WTC11 (cell line): ENCODE measurements at regions not wholly inside any gene's neighbourhood (a gene's known extent, or its start where the extent isn't known, plus 50 kb on each side); places are given as distances from the start of the nearest gene placed in this dataset.

Experiments used
- ATAC-seq: fragments of 200-7000 bp; cut with Tn5 transposase; 2 replicates; pipeline ENCODE4 v1.10.0; 2021; ENCODE audit warnings: mild to moderate bottlenecking, moderate library complexity
- CTCF ChIA-PET: fragments of 300-600 bp; sonication (Branson Sonifier 250); formaldehyde crosslinking; loops from one replicate; lab custom pipeline; 2021; ENCODE audit warnings: antibody characterized with exemption; lab: Charles Lee
- POLR2A ChIA-PET: fragments of 350-600 bp; sonication (Branson Sonifier 250); formaldehyde crosslinking; loops from one replicate; lab custom pipeline; 2021; ENCODE audit warnings: antibody characterized with exemption; lab: Charles Lee
- DNase-seq: peaks from one replicate; pipeline ENCODE4 v3.0.0; 2021; ENCODE audit warnings: low spot score
- H3K27ac Mint-ChIP-seq: 2 replicates; pipeline ENCODE4 v1.8.0; 2021; ENCODE audit warnings: mixed read lengths
- H3K27me3 Mint-ChIP-seq: 2 replicates; pipeline ENCODE4 v1.8.0; 2021; ENCODE audit warnings: low read depth, mild to moderate bottlenecking, moderate library complexity, mixed read lengths
- H3K36me3 Mint-ChIP-seq: 2 replicates; pipeline ENCODE4 v1.8.0; 2021; ENCODE audit warnings: mixed read lengths
- H3K4me1 Mint-ChIP-seq: 2 replicates; pipeline ENCODE4 v1.8.0; 2022; ENCODE audit warnings: mixed read lengths
- H3K4me3 Mint-ChIP-seq: 2 replicates; pipeline ENCODE4 v1.8.0; 2021; ENCODE audit warnings: mild to moderate bottlenecking, moderate library complexity, mixed read lengths
- H3K9me3 Mint-ChIP-seq: 2 replicates; pipeline ENCODE4 v1.8.0; 2021; ENCODE audit warnings: mixed read lengths
- AFF4 ChIP-seq: sonication (generic); formaldehyde crosslinking; IDR thresholded peaks from 2 replicates; pipeline ENCODE4 v1.8.1; 2023; ENCODE audit warnings: mild to moderate bottlenecking, missing genetic modification reagents, borderline replicate concordance
- ARID4B ChIP-seq: sonication (generic); formaldehyde crosslinking; IDR thresholded peaks from 2 replicates; pipeline ENCODE4 v1.8.0; 2023; ENCODE audit warnings: missing genetic modification reagents, mild to moderate bottlenecking, borderline replicate concordance
- ATF1 ChIP-seq: sonication (generic); formaldehyde crosslinking; IDR thresholded peaks from 2 replicates; pipeline ENCODE4 v1.8.1; 2023; ENCODE audit warnings: mild to moderate bottlenecking, moderate library complexity, missing genetic modification reagents
- ELF4 ChIP-seq: sonication (generic); formaldehyde crosslinking; IDR thresholded peaks from 2 replicates; pipeline ENCODE4 v1.8.1; 2022; ENCODE audit warnings: low read depth, mild to moderate bottlenecking, moderate library complexity, missing genetic modification reagents
- NR2C2 ChIP-seq: sonication (generic); formaldehyde crosslinking; IDR thresholded peaks from 2 replicates; pipeline ENCODE4 v1.8.0; 2022; ENCODE audit warnings: mild to moderate bottlenecking, missing genetic modification reagents
- PRRX2 ChIP-seq: fragments of 250-450 bp; sonication (Bioruptor Pico); IDR thresholded peaks from 2 replicates; pipeline ENCODE4 v1.8.0; 2021; ENCODE audit warnings: mild to moderate bottlenecking
- SMAD3 ChIP-seq: sonication (generic); formaldehyde crosslinking; IDR thresholded peaks from 2 replicates; pipeline ENCODE4 v1.8.0; 2022; ENCODE audit warnings: missing genetic modification reagents, mild to moderate bottlenecking, borderline replicate concordance
- TCF7 ChIP-seq: sonication (generic); formaldehyde crosslinking; IDR thresholded peaks from 2 replicates; pipeline ENCODE4 v1.8.0; 2022; ENCODE audit warnings: mild to moderate bottlenecking, low read depth, missing genetic modification reagents, moderate library complexity
- ZNF121 ChIP-seq: sonication (generic); formaldehyde crosslinking; IDR thresholded peaks from 2 replicates; pipeline ENCODE4 v1.8.0; 2023; ENCODE audit warnings: missing genetic modification reagents
- ZNF317 ChIP-seq: sonication (generic); formaldehyde crosslinking; IDR thresholded peaks from 2 replicates; pipeline ENCODE4 v1.8.1; 2023; ENCODE audit warnings: low read depth, mild to moderate bottlenecking, moderate library complexity, missing genetic modification reagents, borderline replicate concordance
- ZNF671 ChIP-seq: fragments of 250-450 bp; sonication (Bioruptor Pico); IDR thresholded peaks from 2 replicates; pipeline ENCODE4 v1.8.0; 2021; ENCODE audit warnings: mild to moderate bottlenecking
- TF ChIP-seq, protein P1 (sequence below): fragments of 200-600 bp; IDR thresholded peaks from 2 replicates; pipeline ENCODE4 v1.8.0; 2022; ENCODE audit warnings: antibody characterized with exemption
- TF ChIP-seq, protein P2 (sequence below): sonication (generic); formaldehyde crosslinking; IDR thresholded peaks from 2 replicates; pipeline ENCODE4 v1.8.0; 2022; ENCODE audit warnings: mild to moderate bottlenecking, missing genetic modification reagents

DNA sequence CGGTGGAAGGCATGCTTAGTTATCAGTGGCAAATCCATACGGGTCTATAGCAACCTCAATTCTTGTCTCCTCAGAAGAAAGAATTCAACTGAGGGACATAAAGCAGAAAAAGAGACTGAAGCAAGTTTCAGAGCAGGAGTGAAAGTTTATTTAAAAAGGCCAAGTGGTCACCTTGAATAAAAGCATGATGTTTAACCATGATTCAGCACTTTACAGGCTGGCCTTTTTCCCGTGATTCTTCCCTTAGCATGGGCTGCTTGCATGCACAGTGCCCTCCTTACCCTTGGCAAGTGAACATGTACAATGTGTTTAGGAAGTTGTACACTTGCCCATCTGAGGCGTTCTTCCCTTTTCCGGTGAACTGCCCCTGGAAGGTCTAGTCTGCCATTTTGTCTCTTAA lies 225.3 kb downstream of the ATP23 start (continued):
- no peak for TF ChIP-seq ZNF671 (CRISPR knock-in tag)
- no peak for TF ChIP-seq ELF4 (CRISPR knock-in tag)
- TF ChIP-seq TCF7 (CRISPR knock-in tag), result no peak
- TF ChIP-seq NR2C2 (CRISPR knock-in tag), result no peak
- TF ChIP-seq, all 79 proteins: peak for 0

- CTCF ChIA-PET, result interaction anchor here (1.5 kb wide), 1 partner anchor 9 kb away, joined by 9 read pairs; no protein-coding TSS in a partner anchor
- DNase-seq (no peak), ATAC-seq (no peak)
- H3K9me3 Mint-ChIP-seq, result peaks cover 3% of the 10 kb centered on the region; the same call in 1 of the 2 replicates
- H3K27ac Mint-ChIP-seq, result no peak overlapping the region
- TF ChIP-seq, protein P1, sequence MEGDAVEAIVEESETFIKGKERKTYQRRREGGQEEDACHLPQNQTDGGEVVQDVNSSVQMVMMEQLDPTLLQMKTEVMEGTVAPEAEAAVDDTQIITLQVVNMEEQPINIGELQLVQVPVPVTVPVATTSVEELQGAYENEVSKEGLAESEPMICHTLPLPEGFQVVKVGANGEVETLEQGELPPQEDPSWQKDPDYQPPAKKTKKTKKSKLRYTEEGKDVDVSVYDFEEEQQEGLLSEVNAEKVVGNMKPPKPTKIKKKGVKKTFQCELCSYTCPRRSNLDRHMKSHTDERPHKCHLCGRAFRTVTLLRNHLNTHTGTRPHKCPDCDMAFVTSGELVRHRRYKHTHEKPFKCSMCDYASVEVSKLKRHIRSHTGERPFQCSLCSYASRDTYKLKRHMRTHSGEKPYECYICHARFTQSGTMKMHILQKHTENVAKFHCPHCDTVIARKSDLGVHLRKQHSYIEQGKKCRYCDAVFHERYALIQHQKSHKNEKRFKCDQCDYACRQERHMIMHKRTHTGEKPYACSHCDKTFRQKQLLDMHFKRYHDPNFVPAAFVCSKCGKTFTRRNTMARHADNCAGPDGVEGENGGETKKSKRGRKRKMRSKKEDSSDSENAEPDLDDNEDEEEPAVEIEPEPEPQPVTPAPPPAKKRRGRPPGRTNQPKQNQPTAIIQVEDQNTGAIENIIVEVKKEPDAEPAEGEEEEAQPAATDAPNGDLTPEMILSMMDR, result no peak
- no peak for TF ChIP-seq PRRX2 (CRISPR knock-in tag)
- TF ChIP-seq ZNF317 (CRISPR knock-in tag), result no peak
- no peak for TF ChIP-seq AFF4 (CRISPR knock-in tag)
- no peak for TF ChIP-seq ZNF121 (CRISPR knock-in tag)
- TF ChIP-seq SMAD3 (CRISPR knock-in tag), result no peak
- TF ChIP-seq ATF1 (CRISPR knock-in tag), result no peak
- no peak for TF ChIP-seq ARID4B (CRISPR knock-in tag)
- TF ChIP-seq ELF4 (CRISPR knock-in tag), result no peak
- TF ChIP-seq, protein P2, sequence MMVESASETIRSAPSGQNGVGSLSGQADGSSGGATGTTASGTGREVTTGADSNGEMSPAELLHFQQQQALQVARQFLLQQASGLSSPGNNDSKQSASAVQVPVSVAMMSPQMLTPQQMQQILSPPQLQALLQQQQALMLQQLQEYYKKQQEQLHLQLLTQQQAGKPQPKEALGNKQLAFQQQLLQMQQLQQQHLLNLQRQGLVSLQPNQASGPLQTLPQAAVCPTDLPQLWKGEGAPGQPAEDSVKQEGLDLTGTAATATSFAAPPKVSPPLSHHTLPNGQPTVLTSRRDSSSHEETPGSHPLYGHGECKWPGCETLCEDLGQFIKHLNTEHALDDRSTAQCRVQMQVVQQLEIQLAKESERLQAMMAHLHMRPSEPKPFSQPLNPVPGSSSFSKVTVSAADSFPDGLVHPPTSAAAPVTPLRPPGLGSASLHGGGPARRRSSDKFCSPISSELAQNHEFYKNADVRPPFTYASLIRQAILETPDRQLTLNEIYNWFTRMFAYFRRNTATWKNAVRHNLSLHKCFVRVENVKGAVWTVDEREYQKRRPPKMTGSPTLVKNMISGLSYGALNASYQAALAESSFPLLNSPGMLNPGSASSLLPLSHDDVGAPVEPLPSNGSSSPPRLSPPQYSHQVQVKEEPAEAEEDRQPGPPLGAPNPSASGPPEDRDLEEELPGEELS, result no peak
- H3K36me3 Mint-ChIP-seq, result no peaks in the 10 kb centered on the region
- peaks cover 29% of the 10 kb centered on the region for H3K4me1 Mint-ChIP-seq
- no peak overlapping the region for H3K4me3 Mint-ChIP-seq
- H3K27me3 Mint-ChIP-seq, result no peaks in the 10 kb centered on the region; the same call in 1 of the 2 replicates
- POLR2A ChIA-PET, result no interaction called here
Observed at GRCh38 chr12:58167622-58168021, 226.3 kb downstream of the ATP23 start.
